OCI-LY3 (cell line): ENCODE measurements at regions not wholly inside any gene's neighbourhood (a gene's known extent, or its start where the extent isn't known, plus 50 kb on each side); places are given as distances from the start of the nearest gene placed in this dataset.

Experiments used
- CTCF ChIP-seq: fragments of 200-600, 300-600 bp; sonication (generic); IDR thresholded peaks from 2 replicates; pipeline ENCODE4 v1.5.1; 2014; ENCODE audit warnings: antibody characterized with exemption, low read length, low read depth
- EZH2phosphoT487 ChIP-seq: fragments of 200-600 bp; shearing (Covaris generic); IDR thresholded peaks from 2 replicates; pipeline ENCODE4 v1.6.1; 2018; ENCODE audit warnings: antibody characterized with exemption, mixed run types, low read depth

DNA sequence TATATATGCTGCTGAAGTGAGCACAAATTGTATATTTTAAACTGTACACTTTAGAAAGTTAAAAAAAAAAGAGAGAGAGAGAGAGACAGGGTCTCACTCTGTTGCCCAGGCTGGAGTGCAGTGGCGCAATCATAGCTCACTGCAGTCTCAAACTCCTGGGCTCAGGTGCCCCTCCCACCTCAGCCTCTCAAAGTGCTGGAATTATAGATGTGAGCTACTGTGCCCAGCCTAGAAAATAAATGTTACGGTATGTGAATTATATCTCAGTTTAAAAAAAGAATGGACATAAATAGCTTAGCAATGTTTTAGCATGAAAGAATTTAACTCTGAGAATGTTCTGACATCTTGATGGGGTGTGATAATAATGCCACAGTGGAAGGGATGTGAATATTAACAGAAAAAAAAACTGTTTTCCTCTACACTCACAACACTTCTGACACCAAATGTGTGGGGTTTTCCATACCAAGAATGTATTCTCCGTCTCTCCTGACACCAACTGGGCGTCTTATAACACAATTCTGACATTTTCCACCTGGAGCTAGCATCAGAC lies 162.1 kb downstream of the PLCE1 start:
- TF ChIP-seq CTCF: no peak
- no peak for TF ChIP-seq EZH2phosphoT487
